Chondrocyte (in vitro differentiated cells): ENCODE measurements at regions not wholly inside any gene's neighbourhood (a gene's known extent, or its start where the extent isn't known, plus 50 kb on each side); places are given as distances from the start of the nearest gene placed in this dataset.

Source experiments
- DNase-seq: peaks from one replicate; pipeline ENCODE4 v3.0.0; 2021; ENCODE audit warnings: mixed read lengths, low spot score
- H3K27ac Mint-ChIP-seq: one replicate; pipeline ENCODE4 v1.8.0; 2021; ENCODE audit warnings: mild to moderate bottlenecking, moderate library complexity, mixed read lengths; ENCODE audit not compliant: unreplicated experiment
- H3K27me3 Mint-ChIP-seq: 2 replicates; pipeline ENCODE4 v1.8.0; 2021; ENCODE audit warnings: low read depth, mixed read lengths
- H3K36me3 Mint-ChIP-seq: 2 replicates; pipeline ENCODE4 v1.8.0; 2021; ENCODE audit warnings: low read depth, mixed read lengths
- H3K4me1 Mint-ChIP-seq: 2 replicates; pipeline ENCODE4 v1.8.0; 2021; ENCODE audit warnings: low read depth, mild to moderate bottlenecking, mixed read lengths
- H3K4me3 Mint-ChIP-seq: one replicate; pipeline ENCODE4 v1.8.0; 2021; ENCODE audit warnings: mild to moderate bottlenecking, moderate library complexity, mixed read lengths; ENCODE audit not compliant: unreplicated experiment
- H3K9me3 Mint-ChIP-seq: 2 replicates; pipeline ENCODE4 v1.8.0; 2021; ENCODE audit warnings: low read depth, mixed read lengths
- TF ChIP-seq, protein P1 (sequence below): fragments of 200-600 bp; sonication (generic); IDR thresholded peaks from 2 replicates; pipeline ENCODE4 v1.5.0; 2021; ENCODE audit warnings: antibody characterized with exemption, mild to moderate bottlenecking, moderate library complexity

DNA sequence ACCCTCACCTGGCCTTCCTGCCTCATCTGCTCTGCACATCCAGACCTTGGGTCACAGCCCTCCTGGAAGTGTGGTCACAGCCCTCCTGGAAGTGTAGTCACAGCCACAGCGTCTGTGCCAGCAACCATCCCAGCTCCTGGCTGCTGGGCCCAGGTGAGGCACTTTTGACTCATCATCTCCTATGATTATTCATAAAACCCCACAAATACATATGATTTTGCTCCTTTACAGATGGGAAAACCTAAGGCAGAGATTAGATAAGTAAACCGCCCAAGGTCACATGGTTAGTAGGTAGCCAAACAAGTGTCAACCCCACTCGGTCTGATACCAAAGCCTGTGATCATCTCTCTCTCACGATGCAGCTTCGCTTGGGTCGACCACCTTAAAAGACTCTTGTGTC, 94.3 kb downstream of the PRLHR start:
- TF ChIP-seq, protein P1, sequence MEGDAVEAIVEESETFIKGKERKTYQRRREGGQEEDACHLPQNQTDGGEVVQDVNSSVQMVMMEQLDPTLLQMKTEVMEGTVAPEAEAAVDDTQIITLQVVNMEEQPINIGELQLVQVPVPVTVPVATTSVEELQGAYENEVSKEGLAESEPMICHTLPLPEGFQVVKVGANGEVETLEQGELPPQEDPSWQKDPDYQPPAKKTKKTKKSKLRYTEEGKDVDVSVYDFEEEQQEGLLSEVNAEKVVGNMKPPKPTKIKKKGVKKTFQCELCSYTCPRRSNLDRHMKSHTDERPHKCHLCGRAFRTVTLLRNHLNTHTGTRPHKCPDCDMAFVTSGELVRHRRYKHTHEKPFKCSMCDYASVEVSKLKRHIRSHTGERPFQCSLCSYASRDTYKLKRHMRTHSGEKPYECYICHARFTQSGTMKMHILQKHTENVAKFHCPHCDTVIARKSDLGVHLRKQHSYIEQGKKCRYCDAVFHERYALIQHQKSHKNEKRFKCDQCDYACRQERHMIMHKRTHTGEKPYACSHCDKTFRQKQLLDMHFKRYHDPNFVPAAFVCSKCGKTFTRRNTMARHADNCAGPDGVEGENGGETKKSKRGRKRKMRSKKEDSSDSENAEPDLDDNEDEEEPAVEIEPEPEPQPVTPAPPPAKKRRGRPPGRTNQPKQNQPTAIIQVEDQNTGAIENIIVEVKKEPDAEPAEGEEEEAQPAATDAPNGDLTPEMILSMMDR, result no peak
- Mint-ChIP-seq H3K4me3 (no peak overlapping the region), H3K4me1 (peaks cover 4% of the 10 kb centered on the region), H3K27ac (peak overlapping the region; percentile 41), H3K36me3 (no peaks in the 10 kb centered on the region), H3K27me3 (no peaks in the 10 kb centered on the region), H3K9me3 (no peaks in the 10 kb centered on the region)
- DNase-seq, result no peak

GRCh38 chr10:118500477-118501104, 94.9 kb downstream of the PRLHR start:
- H3K27me3 Mint-ChIP-seq, result no peaks in the 10 kb centered on the region
- H3K9me3 Mint-ChIP-seq, result no peaks in the 10 kb centered on the region
- no peak overlapping the region for H3K27ac Mint-ChIP-seq
- no peak for DNase-seq
- H3K4me3 Mint-ChIP-seq, result no peak overlapping the region
- H3K36me3 Mint-ChIP-seq, result no peaks in the 10 kb centered on the region
- peaks cover 6% of the 10 kb centered on the region for H3K4me1 Mint-ChIP-seq
- TF ChIP-seq, protein P1, result no peak

DNA sequence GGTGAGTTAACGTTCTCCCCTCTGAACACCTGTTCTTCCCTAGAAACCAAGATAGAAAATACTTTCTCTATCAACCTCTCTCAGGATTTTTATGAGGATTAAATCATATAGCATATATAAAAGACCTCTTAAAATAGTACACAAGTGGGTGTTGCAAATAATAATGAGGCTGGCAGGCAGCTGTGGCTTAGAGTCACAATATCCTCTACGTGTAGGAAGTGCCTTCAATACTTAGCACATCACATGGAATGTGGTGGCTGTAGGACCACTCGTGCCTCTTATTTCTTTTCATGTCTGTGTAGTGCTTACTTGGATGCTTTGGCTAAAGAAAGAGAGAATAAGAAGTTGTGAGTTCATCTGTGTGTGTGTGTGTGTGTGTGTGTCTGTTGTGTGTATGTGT, 96.3 kb downstream of the PRLHR start:
- TF ChIP-seq, protein P1, result no peak
- no peaks in the 10 kb centered on the region for H3K36me3 Mint-ChIP-seq
- no peak overlapping the region for H3K4me3 Mint-ChIP-seq
- H3K27me3 Mint-ChIP-seq, result no peaks in the 10 kb centered on the region
- H3K4me1 Mint-ChIP-seq, result peaks cover 6% of the 10 kb centered on the region
- no peak for DNase-seq
- no peak overlapping the region for H3K27ac Mint-ChIP-seq
- H3K9me3 Mint-ChIP-seq, result no peaks in the 10 kb centered on the region

GRCh38 chr10:118498623-118499022, 96.8 kb downstream of the PRLHR start:
- Mint-ChIP-seq H3K36me3 (no peaks in the 10 kb centered on the region), H3K9me3 (no peaks in the 10 kb centered on the region), H3K4me3 (no peak overlapping the region), H3K27me3 (no peaks in the 10 kb centered on the region), H3K27ac (no peak overlapping the region), H3K4me1 (peaks cover 6% of the 10 kb centered on the region)
- TF ChIP-seq, protein P1, result no peak
- no peak for DNase-seq

DNA sequence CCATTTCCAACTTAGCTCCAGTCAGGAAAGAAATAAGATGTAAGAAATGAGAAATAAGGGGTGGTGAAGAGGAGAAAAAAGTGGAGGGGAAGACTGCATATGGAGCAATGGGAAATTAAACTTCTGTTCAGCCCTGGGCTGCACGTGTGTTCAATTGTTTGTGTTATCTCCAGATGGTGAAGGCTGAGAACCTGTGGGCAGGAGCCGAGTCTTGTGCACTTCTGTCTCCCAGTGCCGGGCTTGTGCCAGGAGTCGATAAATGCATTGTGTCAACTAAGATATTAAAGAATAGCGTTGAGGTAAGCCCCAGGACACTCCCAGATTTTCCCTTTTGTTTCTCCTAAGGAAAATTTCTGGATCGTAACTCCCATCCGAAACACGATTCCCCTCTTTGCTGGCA, 98.2 kb downstream of the PRLHR start:
- Mint-ChIP-seq H3K4me3 (no peak overlapping the region), H3K27ac (no peak overlapping the region), H3K36me3 (no peaks in the 10 kb centered on the region), H3K4me1 (peaks cover 6% of the 10 kb centered on the region), H3K9me3 (no peaks in the 10 kb centered on the region), H3K27me3 (no peaks in the 10 kb centered on the region)
- TF ChIP-seq, protein P1, result no peak
- no peak for DNase-seq
